Panc1 (cell line): ENCODE measurements at regions not wholly inside any gene's neighbourhood (a gene's known extent, or its start where the extent isn't known, plus 50 kb on each side); places are given as distances from the start of the nearest gene placed in this dataset.

ENCODE experiments used
- ATAC-seq: fragments of 200-7000 bp; cut with Tn5 transposase; 2 replicates; pipeline ENCODE4 v1.9.1; 2020; ENCODE audit warnings: mild to moderate bottlenecking, moderate library complexity
- BruUV-seq: library from RNA; stranded (reverse); fragments of 400-500 nt; replicated peaks from 2 replicates; lab custom pipeline; 2021; lab: Mats Ljungman, UMichigan
- CTCF ChIA-PET: fragments of 300-600 bp; sonication (Branson Sonifier 250); formaldehyde crosslinking; loops from one replicate; lab custom pipeline; 2022; ENCODE audit warnings: antibody characterized with exemption; lab: Charles Lee
- POLR2A ChIA-PET: fragments of 300-600 bp; sonication (Branson Sonifier 250); formaldehyde crosslinking; loops from one replicate; lab custom pipeline; 2022; ENCODE audit warnings: antibody characterized with exemption; lab: Charles Lee
- DNase-seq: peaks from one replicate; pipeline ENCODE4 v3.0.0-alpha.2; 2010; ENCODE audit warnings: low read depth, low spot score
- H3K27ac ChIP-seq: 2 replicates; pipeline ENCODE4 v1.5.1; 2011; ENCODE audit warnings: mild to moderate bottlenecking, low read length, inconsistent platforms
- H3K27me3 ChIP-seq: fragments of 200-500 bp; sonication (Bioruptor generic); 2 replicates; pipeline ENCODE4 v1.6.0; 2014; ENCODE audit warnings: low read length, inconsistent platforms; ENCODE audit not compliant: control insufficient read depth, insufficient read depth
- H3K36me3 ChIP-seq: fragments of 200-500 bp; sonication (Bioruptor generic); 2 replicates; pipeline ENCODE4 v1.5.1; 2014; ENCODE audit warnings: inconsistent platforms, mild to moderate bottlenecking, low read length, moderate library complexity; ENCODE audit not compliant: control insufficient read depth, insufficient read depth
- H3K4me1 ChIP-seq: 2 replicates; pipeline ENCODE4 v1.5.1; 2011; ENCODE audit warnings: inconsistent platforms, mild to moderate bottlenecking, low read length, moderate library complexity; ENCODE audit not compliant: control insufficient read depth, insufficient read depth
- H3K4me3 ChIP-seq, 2 experiments: 2 replicates each; pipeline ENCODE4 v1.5.1; 2011 to 2012; ENCODE audit warnings: low read depth in 2 of 2, low read length in 2 of 2, mild to moderate bottlenecking in 2 of 2, inconsistent platforms in 1 of 2, moderate library complexity in 1 of 2
- H3K9me3 ChIP-seq: fragments of 200-500 bp; sonication (Bioruptor generic); 2 replicates; pipeline ENCODE4 v1.5.1; 2014; ENCODE audit warnings: low read depth, mild to moderate bottlenecking, inconsistent platforms, low read length, moderate library complexity; ENCODE audit not compliant: control insufficient read depth, insufficient read depth
- CTCF ChIP-seq: fragments of 450-650 bp; IDR thresholded peaks from 2 replicates; pipeline ENCODE4 v1.5.1; 2017; ENCODE audit warnings: mild to moderate bottlenecking
- POLR2AphosphoS5 ChIP-seq: IDR thresholded peaks from 2 replicates; pipeline ENCODE4 v1.6.1; 2012; ENCODE audit warnings: mild to moderate bottlenecking, low read depth, low read length, moderate library complexity
- REST ChIP-seq, 2 experiments: IDR thresholded peaks; 2 replicates each; pipeline ENCODE4 v1.6.1; 2011 to 2012; ENCODE audit warnings: low read depth in 2 of 2, control low read depth in 1 of 2, low read length in 1 of 2, mild to moderate bottlenecking in 1 of 2, moderate library complexity in 1 of 2; ENCODE audit not compliant: insufficient read depth in 1 of 2
- SIN3A ChIP-seq: IDR thresholded peaks from 2 replicates; pipeline ENCODE4 v1.6.1; 2012; ENCODE audit warnings: low read depth, mild to moderate bottlenecking, low read length, moderate library complexity, borderline replicate concordance; ENCODE audit not compliant: insufficient read depth
- TCF7L2 ChIP-seq: IDR thresholded peaks from 2 replicates; pipeline ENCODE4 v1.6.1; 2011; ENCODE audit warnings: mild to moderate bottlenecking, low read depth, low read length, inconsistent platforms
- in situ Hi-C: cut with HindIII; loops from 2 replicates; pipeline ENCODE4 v1.10.0; 2016; ENCODE audit warnings: low sequenced_read_pairs, low pct_unique_long_range_greater_than_20kb
- intact Hi-C: fragments of 100-400 bp; cut with micrococcal nuclease; formaldehyde crosslinking; loops from one replicate; pipeline ENCODE4 v1.10.0; 2022; ENCODE audit not compliant: unreplicated experiment

- in situ Hi-C loops: no loop called here
- Histone ChIP-seq H3K27me3 (no peaks in the 10 kb centered on the region), H3K4me3 (no peak overlapping the region), H3K9me3 (no peaks in the 10 kb centered on the region), H3K4me1 (no peaks in the 10 kb centered on the region), H3K27ac (no peak overlapping the region), H3K36me3 (no peaks in the 10 kb centered on the region)
- POLR2A ChIA-PET: no interaction called here
- no peak for ATAC-seq
- CTCF ChIA-PET: no interaction called here
- intact Hi-C loops: no loop called here
- BruUV-seq: no TSS peak
- TF ChIP-seq TCF7L2 (no peak), CTCF (no peak), POLR2AphosphoS5 (no peak), SIN3A (no peak), REST (IDR thresholded peaks at IDR 0.05; ENCODE audit: insufficient read depth in 1 of 2, low read depth in 2 of 2, low read length in 1 of 2) (no peak)
- no peak for DNase-seq
Measured at GRCh38 chr3:117450026-117450425, 740.4 kb downstream of the TUSC7 start.

- no peak for ATAC-seq
- Histone ChIP-seq H3K4me1 (no peaks in the 10 kb centered on the region), H3K4me3 (no peak overlapping the region), H3K36me3 (no peaks in the 10 kb centered on the region), H3K27ac (no peak overlapping the region), H3K27me3 (no peaks in the 10 kb centered on the region), H3K9me3 (no peaks in the 10 kb centered on the region)
- in situ Hi-C loops (no loop called here), intact Hi-C loops (no loop called here)
- TF ChIP-seq POLR2AphosphoS5 (no peak), TCF7L2 (no peak), SIN3A (no peak), CTCF (no peak), REST (IDR thresholded peaks at IDR 0.05; ENCODE audit: insufficient read depth in 1 of 2, low read depth in 2 of 2, low read length in 1 of 2) (no peak)
- ChIA-PET CTCF (no interaction called here), POLR2A (no interaction called here)
- no TSS peak for BruUV-seq
- no peak for DNase-seq
Measured at GRCh38 chr3:117454254-117454653, 744.7 kb downstream of the TUSC7 start.
